ENCODE measurements at regions not wholly inside any gene's neighbourhood (a gene's known extent, or its start where the extent isn't known, plus 50 kb on each side); places are given as distances from the start of the nearest gene placed in this dataset.

DNA sequence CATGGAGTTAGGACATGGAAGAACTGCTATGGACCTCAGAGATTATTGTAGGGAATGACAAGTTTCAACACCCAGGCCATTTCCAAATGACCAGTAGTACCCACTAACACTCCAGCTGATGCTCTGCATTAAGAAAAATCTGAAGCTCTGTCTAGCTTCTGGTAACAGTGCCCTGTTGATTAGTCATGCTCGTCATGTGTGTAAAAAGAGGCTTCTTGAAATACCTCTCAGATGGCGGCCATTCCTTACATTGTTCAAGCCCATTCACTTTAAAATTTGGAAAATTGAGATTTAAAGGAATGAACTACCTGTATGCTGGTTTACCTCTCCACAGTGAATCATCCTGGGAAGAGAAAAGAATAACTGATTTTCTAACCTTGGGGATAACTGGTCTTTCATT is 527.9 kb upstream of the ARGLU1 start:
- TF ChIP-seq RARB (CRISPR knock-in tag; IDR thresholded peaks at IDR 0.05), result no peak
- no peak for TF ChIP-seq POU6F1 (CRISPR knock-in tag; IDR thresholded peaks at IDR 0.05; ENCODE audit: borderline replicate concordance, low read depth)
- no peak for TF ChIP-seq OSR1 (CRISPR knock-in tag; IDR thresholded peaks at IDR 0.05)
- no peak for TF ChIP-seq ISL1 (CRISPR knock-in tag; IDR thresholded peaks at IDR 0.05)
- TF ChIP-seq ZFP30 (CRISPR knock-in tag; IDR thresholded peaks at IDR 0.05), result no peak
- TF ChIP-seq, protein P1, sequence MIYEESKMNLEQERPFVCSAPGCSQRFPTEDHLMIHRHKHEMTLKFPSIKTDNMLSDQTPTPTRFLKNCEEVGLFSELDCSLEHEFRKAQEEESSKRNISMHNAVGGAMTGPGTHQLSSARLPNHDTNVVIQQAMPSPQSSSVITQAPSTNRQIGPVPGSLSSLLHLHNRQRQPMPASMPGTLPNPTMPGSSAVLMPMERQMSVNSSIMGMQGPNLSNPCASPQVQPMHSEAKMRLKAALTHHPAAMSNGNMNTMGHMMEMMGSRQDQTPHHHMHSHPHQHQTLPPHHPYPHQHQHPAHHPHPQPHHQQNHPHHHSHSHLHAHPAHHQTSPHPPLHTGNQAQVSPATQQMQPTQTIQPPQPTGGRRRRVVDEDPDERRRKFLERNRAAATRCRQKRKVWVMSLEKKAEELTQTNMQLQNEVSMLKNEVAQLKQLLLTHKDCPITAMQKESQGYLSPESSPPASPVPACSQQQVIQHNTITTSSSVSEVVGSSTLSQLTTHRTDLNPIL (CRISPR knock-in tag; IDR thresholded peaks at IDR 0.05; ENCODE audit: low read depth), result no peak
- no peak for TF ChIP-seq PATZ1 (CRISPR knock-in tag; IDR thresholded peaks at IDR 0.05; ENCODE audit: borderline replicate concordance)
- no peak for TF ChIP-seq BACH2 (CRISPR knock-in tag; IDR thresholded peaks at IDR 0.05; ENCODE audit: borderline replicate concordance)
- TF ChIP-seq ZNF70 (CRISPR knock-in tag; IDR thresholded peaks at IDR 0.05), result no peak
- no peak for TF ChIP-seq SNAI2 (CRISPR knock-in tag; IDR thresholded peaks at IDR 0.05)
